Trophoblast cell (in vitro differentiated cells and primary cell): ENCODE measurements at regions not wholly inside any gene's neighbourhood (a gene's known extent, or its start where the extent isn't known, plus 50 kb on each side); places are given as distances from the start of the nearest gene placed in this dataset.
A peak's percentile ranks its signal among the peaks of the same experiment; 100 is the strongest.
"Not testable (repeated sequence)": the region's sequence is repeated elsewhere in the genome, so short reads cannot be mapped to it uniquely, and the experiment has no call there.

Source experiments
- DNase-seq, 2 donors: peaks; one replicate each; pipeline ENCODE4 v3.0.0-alpha.2; 2016
- H2AFZ ChIP-seq: 2 replicates; pipeline ENCODE4 v1.6.1; 2013; ENCODE audit warnings: low read length, moderate library complexity, mild to moderate bottlenecking; ENCODE audit not compliant: insufficient read depth, poor library complexity
- H2AK5ac ChIP-seq: 2 replicates; pipeline ENCODE4 v1.6.1; 2013; ENCODE audit warnings: mild to moderate bottlenecking, low read length
- H2BK120ac ChIP-seq: 2 replicates; pipeline ENCODE4 v1.6.1; 2013; ENCODE audit warnings: low read length, mild to moderate bottlenecking, moderate library complexity; ENCODE audit not compliant: insufficient read depth, poor library complexity
- H2BK12ac ChIP-seq: 2 replicates; pipeline ENCODE4 v1.6.1; 2013; ENCODE audit warnings: mild to moderate bottlenecking, low read length, moderate library complexity
- H2BK5ac ChIP-seq: 2 replicates; pipeline ENCODE4 v1.6.1; 2013; ENCODE audit warnings: low read length, low read depth, moderate library complexity, mild to moderate bottlenecking; ENCODE audit not compliant: poor library complexity
- H3K14ac ChIP-seq: 2 replicates; pipeline ENCODE4 v1.6.1; 2013; ENCODE audit warnings: mild to moderate bottlenecking, low read length
- H3K18ac ChIP-seq: 2 replicates; pipeline ENCODE4 v1.6.1; 2013; ENCODE audit warnings: mild to moderate bottlenecking, low read length
- H3K23ac ChIP-seq: 2 replicates; pipeline ENCODE4 v1.6.1; 2013; ENCODE audit warnings: low read length
- H3K27ac ChIP-seq: 2 replicates; pipeline ENCODE4 v1.5.1; 2013; ENCODE audit warnings: low read depth, mild to moderate bottlenecking, inconsistent platforms, low read length, moderate library complexity
- H3K27me3 ChIP-seq: 2 replicates; pipeline ENCODE4 v1.6.1; 2013; ENCODE audit warnings: inconsistent platforms, mild to moderate bottlenecking, low read length, moderate library complexity; ENCODE audit not compliant: insufficient read depth
- H3K36me3 ChIP-seq, 2 experiments: 1 replicate in 1 of 2; 2 replicates in 1 of 2; pipeline ENCODE4 v1.6.1; 2013; ENCODE audit warnings: low read length in 2 of 2, mild to moderate bottlenecking in 2 of 2, moderate library complexity in 1 of 2; ENCODE audit not compliant: insufficient read depth in 2 of 2, control insufficient read depth in 1 of 2
- H3K4ac ChIP-seq: 2 replicates; pipeline ENCODE4 v1.6.1; 2013; ENCODE audit warnings: low read depth, mild to moderate bottlenecking, low read length, moderate library complexity
- H3K4me1 ChIP-seq, 2 experiments: 1 replicate in 1 of 2; 2 replicates in 1 of 2; pipeline ENCODE4 v1.6.1; 2013; ENCODE audit warnings: low read length in 2 of 2, mild to moderate bottlenecking in 2 of 2, moderate library complexity in 1 of 2; ENCODE audit not compliant: insufficient read depth in 2 of 2, control insufficient read depth in 1 of 2
- H3K4me2 ChIP-seq: 2 replicates; pipeline ENCODE4 v1.6.1; 2013; ENCODE audit warnings: inconsistent platforms, mild to moderate bottlenecking, low read length, moderate library complexity
- H3K4me3 ChIP-seq: 2 replicates; pipeline ENCODE4 v1.5.1; 2013; ENCODE audit warnings: mild to moderate bottlenecking, low read depth, low read length, inconsistent platforms
- H3K79me1 ChIP-seq: one replicate; pipeline ENCODE4 v1.6.1; 2013; ENCODE audit warnings: low read length
- H3K79me2 ChIP-seq: 2 replicates; pipeline ENCODE4 v1.6.1; 2013; ENCODE audit warnings: low read length, mild to moderate bottlenecking; ENCODE audit not compliant: control insufficient read depth, insufficient read depth, poor library complexity
- H3K9ac ChIP-seq: 2 replicates; pipeline ENCODE4 v1.6.1; 2013; ENCODE audit warnings: mild to moderate bottlenecking, low read length
- H3K9me3 ChIP-seq: 2 replicates; pipeline ENCODE4 v1.6.1; 2013; ENCODE audit warnings: low read depth, mild to moderate bottlenecking, control low read depth, inconsistent platforms, low read length; ENCODE audit not compliant: insufficient read depth
- H4K12ac ChIP-seq: 2 replicates; pipeline ENCODE4 v1.6.1; 2013; ENCODE audit warnings: low read depth, mild to moderate bottlenecking, low read length, moderate library complexity
- H4K8ac ChIP-seq: 2 replicates; pipeline ENCODE4 v1.6.1; 2013; ENCODE audit warnings: low read depth, mild to moderate bottlenecking, low read length, moderate library complexity
- H4K91ac ChIP-seq: one replicate; pipeline ENCODE4 v1.6.1; 2013; ENCODE audit warnings: low read depth, mild to moderate bottlenecking, low read length, moderate library complexity
- WGBS: extraction: QIAGEN DNeasy Blood & Tissue Kit; methylation state at CpG from one replicate; pipeline ENCODE4 v1.1.7; 2013; ENCODE audit warnings: missing lambda C conversion rate; ENCODE audit not compliant: insufficient read length, insufficient coverage; ENCODE audit errors: extremely low coverage; 5-methylcytosine and 5-hydroxymethylcytosine counted together

GRCh38 chr5:11392-11791 is 80.6 kb upstream of the PLEKHG4B start:
- H3K9me3 ChIP-seq, H3K9ac ChIP-seq, H3K79me2 ChIP-seq, H2BK120ac ChIP-seq, H3K4ac ChIP-seq, H3K18ac ChIP-seq, H4K8ac ChIP-seq, H3K79me1 ChIP-seq, H3K4me2 ChIP-seq, H3K27ac ChIP-seq, H2AK5ac ChIP-seq, H3K36me3 ChIP-seq, H3K4me1 ChIP-seq, H2BK5ac ChIP-seq, H3K23ac ChIP-seq, H3K27me3 ChIP-seq, H4K12ac ChIP-seq, H3K14ac ChIP-seq, H2AFZ ChIP-seq, H2BK12ac ChIP-seq, DNase-seq, H3K4me3 ChIP-seq, H4K91ac ChIP-seq: not testable (repeated sequence)

GRCh38 chr5:11898-12297 is 80.1 kb upstream of the PLEKHG4B start:
- no peak overlapping the region for H3K14ac ChIP-seq
- peak; percentile 14 to 44 for DNase-seq
- no peak overlapping the region for H3K4me2 ChIP-seq
- H3K23ac ChIP-seq, result no peak overlapping the region
- no peak overlapping the region for H3K4ac ChIP-seq
- no peaks in the 10 kb centered on the region for H3K9me3 ChIP-seq
- H2BK12ac ChIP-seq, result no peak overlapping the region
- no peak overlapping the region for H2BK120ac ChIP-seq
- no peak overlapping the region for H4K91ac ChIP-seq
- H3K9ac ChIP-seq, result no peak overlapping the region
- no peak overlapping the region for H3K27ac ChIP-seq
- no peak overlapping the region for H3K18ac ChIP-seq
- no peaks in the 10 kb centered on the region for H3K36me3 ChIP-seq
- no peak overlapping the region for H3K4me3 ChIP-seq
- peaks cover 4% of the 10 kb centered on the region for H3K79me1 ChIP-seq
- no peaks in the 10 kb centered on the region for H3K79me2 ChIP-seq
- no peak overlapping the region for H2AK5ac ChIP-seq
- no peak overlapping the region for H2BK5ac ChIP-seq
- H3K4me1 ChIP-seq, result no peaks in the 10 kb centered on the region
- no peak overlapping the region for H2AFZ ChIP-seq
- H3K27me3 ChIP-seq, result no peaks in the 10 kb centered on the region
- no peak overlapping the region for H4K8ac ChIP-seq
- no CpG with 5 or more reads among the region's 12 CpGs for WGBS
- H4K12ac ChIP-seq, result no peak overlapping the region

- peak overlapping the region; percentile 46 for H2BK120ac ChIP-seq
- peaks cover 4% of the 10 kb centered on the region for H3K79me1 ChIP-seq
- no peaks in the 10 kb centered on the region for H3K9me3 ChIP-seq
- H3K4me2 ChIP-seq, result no peak overlapping the region
- no peak overlapping the region for H3K23ac ChIP-seq
- H3K4me3 ChIP-seq, result no peak overlapping the region
- no peak overlapping the region for H2AK5ac ChIP-seq
- no peak overlapping the region for H4K8ac ChIP-seq
- no peaks in the 10 kb centered on the region for H3K36me3 ChIP-seq
- no CpG with 5 or more reads among the region's 7 CpGs for WGBS
- H3K9ac ChIP-seq, result no peak overlapping the region
- H2BK5ac ChIP-seq, result peak overlapping the region; percentile 27
- no peaks in the 10 kb centered on the region for H3K79me2 ChIP-seq
- no peak overlapping the region for H3K14ac ChIP-seq
- no peak overlapping the region for H2BK12ac ChIP-seq
- H3K4me1 ChIP-seq, result no peaks in the 10 kb centered on the region
- H3K18ac ChIP-seq, result no peak overlapping the region
- no peak overlapping the region for H3K4ac ChIP-seq
- H2AFZ ChIP-seq, result no peak overlapping the region
- no peak overlapping the region for H4K91ac ChIP-seq
- no peak overlapping the region for H3K27ac ChIP-seq
- no peak overlapping the region for H4K12ac ChIP-seq
- peak; percentile 13 to 50 for DNase-seq
- H3K27me3 ChIP-seq, result no peaks in the 10 kb centered on the region
Measured at GRCh38 chr5:13234-13633, 78.7 kb upstream of the PLEKHG4B start.

GRCh38 chr5:14676-15075 is 77.3 kb upstream of the PLEKHG4B start:
- not testable (repeated sequence) for H3K4me1 ChIP-seq, H3K79me2 ChIP-seq, H3K4me2 ChIP-seq, H3K18ac ChIP-seq, H3K36me3 ChIP-seq, H3K4me3 ChIP-seq, H2BK12ac ChIP-seq, DNase-seq, H2AK5ac ChIP-seq, H3K9me3 ChIP-seq, H4K12ac ChIP-seq, H3K27me3 ChIP-seq, H3K9ac ChIP-seq, H2AFZ ChIP-seq, H3K27ac ChIP-seq, H3K14ac ChIP-seq, H3K23ac ChIP-seq, H3K79me1 ChIP-seq
- Histone ChIP-seq H2BK5ac (peak overlapping the region; percentile 82), H2BK120ac (peak overlapping the region; percentile 66), H4K91ac (peak overlapping the region; percentile 55), H3K4ac (peak overlapping the region; percentile 69), H4K8ac (peak overlapping the region; percentile 47)
- no CpG with 5 or more reads among the region's 2 CpGs for WGBS
